Endodermal cell (in vitro differentiated cells): ENCODE measurements at regions not wholly inside any gene's neighbourhood (a gene's known extent, or its start where the extent isn't known, plus 50 kb on each side); places are given as distances from the start of the nearest gene placed in this dataset.

ENCODE experiments used
- DNase-seq: peaks from one replicate; pipeline ENCODE4 v3.0.0-alpha.2; 2017
- H3K27ac ChIP-seq: 2 replicates; pipeline ENCODE4 v1.5.1; 2013; ENCODE audit warnings: mild to moderate bottlenecking, low read depth, low read length, moderate library complexity
- H3K27me3 ChIP-seq: 2 replicates; pipeline ENCODE4 v1.6.1; 2013; ENCODE audit warnings: mild to moderate bottlenecking, low read length, moderate library complexity; ENCODE audit not compliant: insufficient read depth, control insufficient read depth, poor library complexity, severe bottlenecking
- H3K36me3 ChIP-seq: 2 replicates; pipeline ENCODE4 v1.7.0; 2013; ENCODE audit warnings: mild to moderate bottlenecking, low read length, moderate library complexity; ENCODE audit not compliant: control insufficient read depth, insufficient read depth
- H3K4me1 ChIP-seq: one replicate; pipeline ENCODE4 v1.7.0; 2013; ENCODE audit warnings: low read length; ENCODE audit not compliant: control insufficient read depth, insufficient read depth
- H3K4me3 ChIP-seq: 2 replicates; pipeline ENCODE4 v1.5.1; 2013; ENCODE audit warnings: mild to moderate bottlenecking, low read length, moderate library complexity
- H3K9ac ChIP-seq: 2 replicates; pipeline ENCODE4 v1.6.1; 2013; ENCODE audit warnings: mild to moderate bottlenecking, low read length, moderate library complexity; ENCODE audit not compliant: poor library complexity, severe bottlenecking; ENCODE audit errors: extremely low read depth
- H3K9me3 ChIP-seq: 2 replicates; pipeline ENCODE4 v1.6.1; 2013; ENCODE audit warnings: mild to moderate bottlenecking, low read length, moderate library complexity; ENCODE audit not compliant: control insufficient read depth
- H3K27ac Mint-ChIP-seq: 2 replicates; pipeline ENCODE4 v1.8.0; 2020; ENCODE audit warnings: mixed read lengths
- H3K27me3 Mint-ChIP-seq: 2 replicates; pipeline ENCODE4 v1.8.0; 2021; ENCODE audit warnings: mild to moderate bottlenecking, mixed read lengths; ENCODE audit not compliant: insufficient read depth
- H3K36me3 Mint-ChIP-seq: 2 replicates; pipeline ENCODE4 v1.8.0; 2020; ENCODE audit warnings: low read depth, mixed read lengths
- H3K4me1 Mint-ChIP-seq: 2 replicates; pipeline ENCODE4 v1.8.0; 2020; ENCODE audit warnings: mixed read lengths
- H3K4me3 Mint-ChIP-seq: 2 replicates; pipeline ENCODE4 v1.8.0; 2020; ENCODE audit warnings: mild to moderate bottlenecking, moderate library complexity, mixed read lengths
- H3K9me3 Mint-ChIP-seq: 2 replicates; pipeline ENCODE4 v1.8.0; 2020; ENCODE audit warnings: mild to moderate bottlenecking, mixed read lengths
- CTCF ChIP-seq: fragments of 200-600 bp; sonication (generic); conservative IDR thresholded peaks from 2 replicates; pipeline ENCODE4 v1.5.0; 2021; ENCODE audit warnings: antibody characterized with exemption, mild to moderate bottlenecking
- WGBS, 2 experiments: methylation state at CpG; one replicate each; pipeline versions ENCODE4 v1.1.5 to v1.1.7; 2013; ENCODE audit warnings: missing lambda C conversion rate in 2 of 2, mixed read lengths in 1 of 2; ENCODE audit not compliant: insufficient coverage in 1 of 2, insufficient read length in 1 of 2; 5-methylcytosine and 5-hydroxymethylcytosine counted together

- H3K4me1 Mint-ChIP-seq, result peaks cover 13% of the 10 kb centered on the region
- no peak overlapping the region for H3K4me3 Mint-ChIP-seq
- Histone ChIP-seq H3K27ac (peak overlapping the region; percentile 66), H3K9me3 (no peaks in the 10 kb centered on the region), H3K4me3 (no peak overlapping the region), H3K4me1 (no peaks in the 10 kb centered on the region), H3K9ac (no peak overlapping the region), H3K36me3 (no peaks in the 10 kb centered on the region), H3K27me3 (peaks cover 9% of the 10 kb centered on the region)
- no peak for DNase-seq
- H3K27ac Mint-ChIP-seq, result peak overlapping the region; percentile 27
- H3K27me3 Mint-ChIP-seq, result peaks cover 35% of the 10 kb centered on the region
- peaks cover 15% of the 10 kb centered on the region for H3K9me3 Mint-ChIP-seq
- H3K36me3 Mint-ChIP-seq, result peaks cover 4% of the 10 kb centered on the region
- TF ChIP-seq CTCF, result no peak
- 52 to 68% methylated on average over 5 to 9 of the region's 9 CpGs for WGBS, 2 experiments
These were observed 80.2 kb downstream of the FAM241B start for GRCh38 chr10:69710008-69710888.

- Mint-ChIP-seq H3K36me3 (peaks cover 4% of the 10 kb centered on the region), H3K4me1 (peaks cover 13% of the 10 kb centered on the region), H3K27ac (no peak overlapping the region), H3K9me3 (peaks cover 15% of the 10 kb centered on the region), H3K4me3 (no peak overlapping the region), H3K27me3 (peaks cover 27% of the 10 kb centered on the region)
- H3K9ac ChIP-seq, result no peak overlapping the region
- no peak for DNase-seq
- 63 to 78% methylated on average over 8 to 12 of the region's 12 CpGs for WGBS, 2 experiments
- H3K4me3 ChIP-seq, result no peak overlapping the region
- H3K36me3 ChIP-seq, result no peaks in the 10 kb centered on the region
- TF ChIP-seq CTCF, result no peak
- no peaks in the 10 kb centered on the region for H3K4me1 ChIP-seq
- no peak overlapping the region for H3K27ac ChIP-seq
- no peaks in the 10 kb centered on the region for H3K9me3 ChIP-seq
- H3K27me3 ChIP-seq, result no peaks in the 10 kb centered on the region
These were observed 82.3 kb downstream of the FAM241B start for GRCh38 chr10:69712342-69712741.

GRCh38 chr10:69714572-69714971 lies 84.5 kb downstream of the FAM241B start:
- no peaks in the 10 kb centered on the region for H3K36me3 ChIP-seq
- Mint-ChIP-seq H3K4me3 (no peak overlapping the region), H3K27ac (no peak overlapping the region), H3K27me3 (peaks cover 10% of the 10 kb centered on the region), H3K9me3 (no peaks in the 10 kb centered on the region), H3K36me3 (no peaks in the 10 kb centered on the region), H3K4me1 (peaks cover 13% of the 10 kb centered on the region)
- no peak overlapping the region for H3K9ac ChIP-seq
- DNase-seq, result no peak
- no peak overlapping the region for H3K27ac ChIP-seq
- no peaks in the 10 kb centered on the region for H3K27me3 ChIP-seq
- 96 to 100% methylated on average over 3 to 4 of the region's 4 CpGs for WGBS, 2 experiments
- no peak for TF ChIP-seq CTCF
- no peaks in the 10 kb centered on the region for H3K4me1 ChIP-seq
- no peaks in the 10 kb centered on the region for H3K9me3 ChIP-seq
- no peak overlapping the region for H3K4me3 ChIP-seq
